SK-N-SH (cell line): ENCODE measurements at regions not wholly inside any gene's neighbourhood (a gene's known extent, or its start where the extent isn't known, plus 50 kb on each side); places are given as distances from the start of the nearest gene placed in this dataset.

Experiments
- CTCF ChIA-PET: fragments of 300-600, 350-600 bp; formaldehyde crosslinking; extraction: SDS; loops from one replicate; lab custom pipeline; 2021; lab: Yijun Ruan, JAX
- POLR2A ChIA-PET: fragments of 350-600 bp; sonication (Branson Sonifier 250); formaldehyde crosslinking; extraction: SDS; loops from one replicate; lab custom pipeline; 2020; ENCODE audit warnings: antibody characterized with exemption, inconsistent platforms; lab: Yijun Ruan, JAX
- DNase-seq: peaks from one replicate; pipeline ENCODE4 v3.0.0; 2012
- H2AFZ ChIP-seq: fragments of 200-600 bp; sonication (generic); 2 replicates; pipeline ENCODE4 v1.8.1; 2016; ENCODE audit warnings: antibody characterized with exemption, mild to moderate bottlenecking, low read depth
- H3F3A ChIP-seq: fragments of 200-600 bp; sonication (generic); replicated peaks from 2 replicates; pipeline ENCODE3; 2016; ENCODE audit warnings: antibody characterized with exemption, mild to moderate bottlenecking; ENCODE audit not compliant: insufficient read depth
- H3K27ac ChIP-seq, 2 experiments: fragments of 200-500 bp in 1 of 2; fragments of 200-600 bp in 1 of 2; sonication (Bioruptor generic) in 1 of 2; sonication (generic), shearing (Covaris generic) in 1 of 2; 2 replicates each; pipeline versions ENCODE4 v1.5.1 to v1.6.1; 2014 to 2016; ENCODE audit warnings: low read depth in 2 of 2, inconsistent platforms in 1 of 2, low read length in 1 of 2, mild to moderate bottlenecking in 1 of 2, mixed read lengths in 1 of 2
- H3K27me3 ChIP-seq: fragments of 200-600 bp; sonication (generic), shearing (Covaris generic); 2 replicates; pipeline ENCODE4 v1.6.1; 2016; ENCODE audit warnings: mixed run types; ENCODE audit not compliant: insufficient read depth
- H3K36me3 ChIP-seq, 2 experiments: fragments of 200-500 bp in 1 of 2; fragments of 200-600 bp in 1 of 2; sonication (Bioruptor generic) in 1 of 2; sonication (generic) in 1 of 2; replicated peaks in 1 of 2; 2 replicates each; pipeline versions ENCODE3 to v1.5.1; 2014 to 2016; ENCODE audit warnings: low read length in 1 of 2, mild to moderate bottlenecking in 1 of 2; ENCODE audit not compliant: insufficient read depth in 2 of 2, control insufficient read depth in 1 of 2
- H3K4me1 ChIP-seq, 2 experiments: fragments of 200-500 bp in 1 of 2; fragments of 200-600 bp in 1 of 2; sonication (Bioruptor generic) in 1 of 2; sonication (generic), shearing (Covaris generic) in 1 of 2; 2 replicates each; pipeline versions ENCODE4 v1.5.1 to v1.6.1; 2014 to 2016; ENCODE audit warnings: low read depth in 1 of 2, low read length in 1 of 2, mixed run types in 1 of 2; ENCODE audit not compliant: insufficient read depth in 2 of 2, control insufficient read depth in 1 of 2
- H3K4me2 ChIP-seq: fragments of 200-600 bp; sonication (generic), shearing (Covaris generic); 2 replicates; pipeline ENCODE4 v1.6.1; 2017; ENCODE audit warnings: mixed run types
- H3K4me3 ChIP-seq, 2 experiments: fragments of 200-500 bp in 1 of 2; fragments of 200-600 bp in 1 of 2; sonication (Bioruptor generic) in 1 of 2; sonication (generic), shearing (Covaris generic) in 1 of 2; 2 replicates each; pipeline versions ENCODE4 v1.5.1 to v1.8.1; 2014 to 2016; ENCODE audit warnings: low read depth in 2 of 2, inconsistent platforms in 1 of 2, low read length in 1 of 2, mild to moderate bottlenecking in 1 of 2, mixed read lengths in 1 of 2, moderate library complexity in 1 of 2
- H3K79me2 ChIP-seq: fragments of 200-600 bp; sonication (generic); 2 replicates; pipeline ENCODE4 v1.8.1; 2017; ENCODE audit warnings: mild to moderate bottlenecking; ENCODE audit not compliant: insufficient read depth
- H3K9ac ChIP-seq: fragments of 200-600 bp; sonication (generic); 2 replicates; pipeline ENCODE4 v1.6.1; 2017; ENCODE audit warnings: mixed run types
- H3K9me2 ChIP-seq: fragments of 200-600 bp; sonication (generic); 2 replicates; pipeline ENCODE4 v1.6.1; 2017; ENCODE audit warnings: mixed run types
- H3K9me3 ChIP-seq: fragments of 200-600 bp; sonication (generic); 2 replicates; pipeline ENCODE4 v1.6.1; 2017; ENCODE audit warnings: mixed run types, mild to moderate bottlenecking, moderate library complexity
- H4K20me1 ChIP-seq: fragments of 200-600 bp; sonication (generic); 2 replicates; pipeline ENCODE4 v1.6.1; 2017; ENCODE audit warnings: mild to moderate bottlenecking, mixed run types; ENCODE audit not compliant: insufficient read depth
- EP300 ChIP-seq, 2 experiments: IDR thresholded peaks; 2 replicates each; pipeline versions ENCODE4 v1.4.0 to v1.6.1; 2012; ENCODE audit warnings: borderline replicate concordance in 1 of 2, low read depth in 1 of 2, low read length in 1 of 2
- EZH2phosphoT487 ChIP-seq: fragments of 200-600 bp; sonication (generic); IDR thresholded peaks from 2 replicates; pipeline ENCODE4 v1.6.1; 2017; ENCODE audit warnings: low read depth, mixed run types, mild to moderate bottlenecking, antibody characterized with exemption, moderate library complexity, borderline replicate concordance
- FOSL2 ChIP-seq: IDR thresholded peaks from 2 replicates; pipeline ENCODE4 v1.4.0; 2012; ENCODE audit warnings: low read depth, mild to moderate bottlenecking, moderate library complexity, borderline replicate concordance
- FOXJ3 ChIP-seq: sonication (generic); formaldehyde crosslinking; IDR thresholded peaks from 2 replicates; pipeline ENCODE4 v1.5.1; 2020; ENCODE audit warnings: mild to moderate bottlenecking, missing genetic modification reagents
- GABPA ChIP-seq: IDR thresholded peaks from 2 replicates; pipeline ENCODE4 v1.4.0; 2012; ENCODE audit warnings: low read depth, mild to moderate bottlenecking
- IRF3 ChIP-seq: fragments of 150-350 bp; IDR thresholded peaks from 2 replicates; pipeline ENCODE4 v1.6.1; 2016; ENCODE audit warnings: mild to moderate bottlenecking, low read depth, low read length
- JUND ChIP-seq: IDR thresholded peaks from 2 replicates; pipeline ENCODE4 v1.4.0; 2012
- MAX ChIP-seq: IDR thresholded peaks from 2 replicates; pipeline ENCODE4 v1.4.0; 2012; ENCODE audit warnings: low read depth
- PBX3 ChIP-seq: IDR thresholded peaks from 2 replicates; pipeline ENCODE4; 2012
- POLR2AphosphoS5 ChIP-seq: IDR thresholded peaks from 2 replicates; pipeline ENCODE4 v1.6.1; 2012; ENCODE audit warnings: low read depth, low read length
- REST ChIP-seq: IDR thresholded peaks from 2 replicates; pipeline ENCODE4 v1.6.1; 2012; ENCODE audit warnings: mild to moderate bottlenecking, low read depth, low read length, moderate library complexity
- RFX5 ChIP-seq: IDR thresholded peaks from 2 replicates; pipeline ENCODE4 v1.6.1; 2012; ENCODE audit warnings: mild to moderate bottlenecking, improper control_type of control experiment, low read length
- RXRA ChIP-seq: IDR thresholded peaks from 2 replicates; pipeline ENCODE4 v1.4.0; 2012; ENCODE audit warnings: low read depth, mild to moderate bottlenecking, borderline replicate concordance
- TAF1 ChIP-seq: IDR thresholded peaks from 2 replicates; pipeline ENCODE4 v1.6.1; 2012; ENCODE audit warnings: low read depth, mild to moderate bottlenecking, low read length, moderate library complexity, borderline replicate concordance
- USF1 ChIP-seq: IDR thresholded peaks from 2 replicates; pipeline ENCODE4 v1.4.0; 2012; ENCODE audit warnings: low read depth, borderline replicate concordance
- USF2 ChIP-seq: fragments of 150-350 bp; IDR thresholded peaks from 2 replicates; pipeline ENCODE4 v1.6.1; 2017; ENCODE audit warnings: antibody characterized with exemption, low read length, low read depth, borderline replicate concordance
- WGBS: methylation state at CpG from one replicate; pipeline ENCODE4 v1.1.6; 2017; ENCODE audit warnings: low lambda C conversion rate; 5-methylcytosine and 5-hydroxymethylcytosine counted together

- Histone ChIP-seq H2AFZ (no peak overlapping the region), H3K27me3 (no peaks in the 10 kb centered on the region), H3K9me3 (no peaks in the 10 kb centered on the region), H3F3A (no peaks in the 10 kb centered on the region), H3K4me3 (no peak overlapping the region), H3K27ac (no peak overlapping the region), H3K79me2 (no peaks in the 10 kb centered on the region), H3K36me3 (no peaks in the 10 kb centered on the region), H3K4me1 (no peaks in the 10 kb centered on the region), H3K4me2 (no peak overlapping the region), H3K9ac (no peak overlapping the region), H4K20me1 (no peaks in the 10 kb centered on the region), H3K9me2 (no peaks in the 10 kb centered on the region)
- ChIA-PET CTCF (no interaction called here), POLR2A (no interaction called here)
- DNase-seq: no peak
- no peak for TF ChIP-seq IRF3
- TF ChIP-seq USF2: no peak
- no peak for TF ChIP-seq JUND
- no peak for TF ChIP-seq EZH2phosphoT487
- WGBS: 79% methylated on average over 2 of the region's 2 CpGs
Observed at GRCh38 chr14:71301611-71302010, 394.4 kb downstream of the PCNX1 start.

GRCh38 chr14:71304690-71305089, 397.4 kb downstream of the PCNX1 start:
- WGBS: 76% methylated on average over 6 of the region's 6 CpGs
- no peak overlapping the region for H2AFZ ChIP-seq
- ChIA-PET POLR2A (no interaction called here), CTCF (no interaction called here)
- no peaks in the 10 kb centered on the region for H3K36me3 ChIP-seq
- no peaks in the 10 kb centered on the region for H4K20me1 ChIP-seq
- H3K9me3 ChIP-seq: no peaks in the 10 kb centered on the region
- H3K4me2 ChIP-seq: no peak overlapping the region
- H3K27ac ChIP-seq: no peak overlapping the region
- no peaks in the 10 kb centered on the region for H3F3A ChIP-seq
- no peak overlapping the region for H3K9ac ChIP-seq
- TF ChIP-seq TAF1: no peak
- TF ChIP-seq REST: no peak
- no peak for TF ChIP-seq POLR2AphosphoS5
- no peak for TF ChIP-seq RXRA
- TF ChIP-seq PBX3: no peak
- no peak for TF ChIP-seq RFX5
- TF ChIP-seq USF1: no peak
- no peak for TF ChIP-seq GABPA
- TF ChIP-seq FOXJ3 (CRISPR knock-in tag): no peak
- no peak for TF ChIP-seq MAX
- no peak for TF ChIP-seq FOSL2
- no peak for TF ChIP-seq IRF3
- no peak for TF ChIP-seq EP300 (IDR thresholded peaks at IDR 0.05; ENCODE audit: borderline replicate concordance in 1 of 2, low read depth in 1 of 2, low read length in 1 of 2)
- H3K9me2 ChIP-seq: no peaks in the 10 kb centered on the region
- no peaks in the 10 kb centered on the region for H3K79me2 ChIP-seq
- H3K4me3 ChIP-seq: no peak overlapping the region
- no peaks in the 10 kb centered on the region for H3K4me1 ChIP-seq
- no peak for DNase-seq
- no peaks in the 10 kb centered on the region for H3K27me3 ChIP-seq
